ENCODE measurements at regions not wholly inside any gene's neighbourhood (a gene's known extent, or its start where the extent isn't known, plus 50 kb on each side); places are given as distances from the start of the nearest gene placed in this dataset.
"Not testable (repeated sequence)": the region's sequence is repeated elsewhere in the genome, so short reads cannot be mapped to it uniquely, and the experiment has no call there.

DNA sequence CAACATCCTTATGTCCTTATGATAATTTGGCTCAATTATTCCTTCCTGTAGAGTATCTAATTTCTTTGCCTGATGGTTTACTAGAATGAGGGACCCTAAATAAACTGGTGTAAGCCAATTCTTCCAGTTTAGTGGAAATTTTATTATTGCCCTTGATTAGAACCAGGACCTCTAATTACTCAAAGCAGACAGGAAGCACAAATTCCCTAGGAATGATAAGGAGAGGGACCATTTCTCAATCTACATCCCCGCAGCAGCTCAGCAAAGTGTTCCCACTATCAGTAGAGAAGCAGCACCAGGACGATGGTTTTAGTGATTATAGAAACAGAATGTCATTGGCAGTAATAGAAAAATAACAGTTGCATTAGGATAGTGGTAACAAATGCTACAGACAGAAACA is 97.1 kb downstream of the PLPPR4 start:
- DNase-seq, result no peak

GRCh38 chr1:99363531-99363930 is 99.2 kb downstream of the PLPPR4 start:
- no peak for DNase-seq

DNA sequence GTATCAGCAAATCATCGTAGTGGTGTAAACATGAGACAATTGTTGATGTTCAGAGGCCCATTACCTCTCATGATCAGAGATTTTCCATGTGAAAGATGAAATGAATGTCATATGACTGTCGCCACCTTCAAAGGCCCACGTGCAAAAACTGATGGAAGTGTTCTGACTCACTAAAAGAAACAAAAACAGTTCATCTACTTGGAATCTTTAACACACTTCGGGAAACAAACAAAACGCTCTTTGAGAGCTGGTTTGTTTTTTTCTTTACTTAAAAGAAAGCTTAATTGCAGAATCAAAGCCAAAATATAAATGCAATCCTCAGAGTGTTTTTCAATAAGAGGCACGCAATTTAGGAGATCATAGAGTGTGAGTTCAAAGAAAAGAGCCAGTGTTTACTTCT is 100.8 kb downstream of the PLPPR4 start:
- no peak for DNase-seq

DNA sequence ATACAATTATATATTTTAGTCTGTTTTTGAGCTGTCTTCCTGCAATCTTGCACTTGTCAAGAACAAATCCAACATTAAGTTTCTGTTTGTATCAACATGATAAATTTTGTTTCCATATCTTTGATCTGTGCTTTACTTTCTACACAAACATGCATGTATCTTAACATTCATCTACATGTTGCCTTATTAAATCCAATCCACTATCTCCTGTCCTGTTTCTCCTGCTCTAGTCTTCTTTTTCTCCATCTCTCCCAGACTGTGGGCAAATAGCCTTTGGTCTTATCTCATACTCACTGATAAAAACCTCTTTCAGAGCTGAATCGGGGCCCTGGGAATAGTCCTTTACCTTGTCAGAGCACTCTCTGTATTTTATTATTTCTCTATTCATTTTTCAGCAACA is 101.3 kb downstream of the PLPPR4 start:
- no peak for DNase-seq

- DNase-seq, result no peak
These were observed 104.9 kb downstream of the PLPPR4 start for GRCh38 chr1:99369154-99369553.

- no peak for DNase-seq
These were observed 106.2 kb downstream of the PLPPR4 start for GRCh38 chr1:99370476-99370875.

- DNase-seq, result no peak
These were observed 107.1 kb downstream of the PLPPR4 start for GRCh38 chr1:99371413-99371812.

DNA sequence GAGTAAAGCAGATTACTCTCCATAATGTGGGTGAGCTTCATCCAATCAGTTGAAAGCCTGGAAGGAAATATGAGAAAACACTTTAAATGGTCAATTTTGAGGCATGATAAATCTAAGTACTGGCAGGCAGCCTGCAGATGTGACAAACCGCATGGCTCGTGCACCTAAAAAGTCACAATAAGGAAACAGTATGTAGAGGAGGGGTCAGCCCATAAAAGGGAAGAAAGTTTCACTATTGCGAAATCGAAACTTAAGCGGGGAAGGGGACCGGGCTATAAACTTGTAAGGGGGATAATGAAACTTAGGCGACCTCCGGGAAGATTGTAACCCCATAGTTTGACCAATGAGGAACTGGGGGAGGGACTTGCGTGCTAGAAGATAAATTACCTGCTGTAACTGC is 109.8 kb downstream of the PLPPR4 start:
- DNase-seq, result no peak

GRCh38 chr1:99374693-99375092 is 110.4 kb downstream of the PLPPR4 start:
- DNase-seq, result not testable (repeated sequence)

- no peak for DNase-seq
These were observed 119.7 kb downstream of the PLPPR4 start for GRCh38 chr1:99384021-99384420.

GRCh38 chr1:99385852-99386251 is 121.6 kb downstream of the PLPPR4 start:
- no peak for DNase-seq

DNA sequence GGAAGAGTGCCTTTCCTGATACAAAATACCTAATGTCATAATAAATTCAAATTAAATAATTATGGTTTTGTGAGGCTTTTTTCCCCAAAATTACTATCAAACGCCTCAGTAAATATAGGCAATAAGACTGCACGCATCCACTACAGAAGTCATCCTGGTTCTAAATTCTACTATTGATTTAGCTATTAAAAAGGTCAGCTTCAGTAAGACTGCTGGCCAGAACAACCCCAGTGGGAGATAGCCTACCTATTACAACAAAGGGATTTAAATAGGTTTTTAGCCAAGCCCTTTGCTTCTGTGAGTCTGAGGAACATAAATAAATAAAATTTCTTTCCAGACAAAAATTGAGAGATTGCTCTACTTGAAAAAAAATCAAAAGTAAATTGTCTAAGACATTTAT is 132.1 kb downstream of the PLPPR4 start:
- no peak for DNase-seq

DNA sequence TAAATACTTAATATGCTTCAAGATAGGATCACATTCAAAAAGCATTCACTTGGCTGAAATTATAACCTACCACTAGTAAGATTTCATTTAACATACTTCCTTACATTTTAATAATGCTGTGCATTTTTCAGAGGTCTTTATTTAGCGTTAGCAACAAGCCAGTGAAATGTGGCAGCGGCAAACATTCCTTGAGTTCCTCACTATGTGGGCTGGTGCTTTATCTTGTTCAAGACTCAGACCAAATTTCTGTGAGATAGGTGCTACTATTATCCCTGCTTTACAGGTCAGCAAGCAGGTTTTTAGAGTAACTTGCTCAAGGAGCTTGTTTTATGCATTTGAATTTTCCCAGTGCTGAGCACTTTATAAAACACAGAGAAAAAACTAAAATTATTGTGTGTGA is 132.7 kb downstream of the PLPPR4 start:
- DNase-seq, result no peak

DNA sequence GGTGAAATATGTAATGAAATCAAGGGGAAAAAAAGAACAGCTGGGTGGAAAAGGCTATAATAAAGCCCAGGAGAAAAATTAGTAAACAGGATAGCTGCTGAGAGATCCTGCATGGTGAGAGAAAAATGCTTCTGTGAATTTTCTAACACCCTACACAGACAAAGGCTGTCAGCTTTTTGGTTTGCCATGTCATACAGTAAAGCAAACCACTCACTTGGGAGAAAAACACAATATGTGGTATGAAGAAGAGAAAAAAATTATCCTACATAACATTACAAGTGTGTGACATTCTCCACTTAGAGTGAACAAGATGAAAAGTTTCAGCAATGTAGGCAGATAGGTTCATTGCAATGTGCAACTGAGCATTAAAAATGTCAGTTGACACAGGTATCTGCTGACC is 133.6 kb downstream of the PLPPR4 start:
- no peak for DNase-seq

DNA sequence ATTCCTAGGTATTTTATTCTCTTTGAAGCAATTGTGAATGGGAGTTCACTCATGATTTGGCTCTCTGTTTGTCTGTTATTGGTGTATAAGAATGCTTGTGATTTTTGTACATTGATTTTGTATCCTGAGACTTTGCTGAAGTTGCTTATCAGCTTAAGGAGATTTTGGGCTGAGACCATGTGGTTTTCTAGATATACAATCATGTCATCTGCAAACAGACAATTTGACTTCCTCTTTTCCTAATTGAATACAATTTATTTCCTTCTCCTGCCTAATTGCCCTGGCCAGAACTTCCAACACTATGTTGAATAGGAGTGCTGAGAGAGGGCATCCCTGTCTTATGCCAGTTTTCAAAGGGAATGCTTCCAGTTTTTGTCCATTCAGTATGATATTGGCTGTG is 137.3 kb downstream of the PLPPR4 start:
- not testable (repeated sequence) for DNase-seq

GRCh38 chr1:99404399-99404798 is 140.1 kb downstream of the PLPPR4 start:
- DNase-seq, result not testable (repeated sequence)

GRCh38 chr1:99405325-99405724 is 141.0 kb downstream of the PLPPR4 start:
- DNase-seq, result not testable (repeated sequence)

DNA sequence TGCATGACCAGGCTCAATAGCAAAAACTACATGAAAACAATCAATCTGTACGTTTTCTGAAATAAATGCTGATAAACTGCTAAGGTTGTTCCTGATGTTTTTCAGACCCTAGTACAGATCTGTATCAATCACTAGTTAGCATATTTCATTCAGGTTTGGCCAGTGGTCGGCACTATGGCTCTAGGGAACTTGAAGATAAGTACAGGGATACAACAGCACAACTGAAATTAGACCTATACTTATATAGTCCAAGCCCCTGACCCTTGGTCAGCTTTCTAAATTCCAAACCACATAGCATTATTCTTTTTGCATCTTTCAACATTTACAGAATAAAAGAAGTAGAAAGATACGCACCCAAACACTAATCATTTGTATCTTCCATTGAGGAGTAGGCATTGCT is 142.7 kb downstream of the PLPPR4 start:
- no peak for DNase-seq

- no peak for DNase-seq
These were observed 159.8 kb downstream of the PLPPR4 start for GRCh38 chr1:99424087-99424486.

- DNase-seq, result no peak
These were observed 165.5 kb downstream of the PLPPR4 start for GRCh38 chr1:99429754-99430153.

DNA sequence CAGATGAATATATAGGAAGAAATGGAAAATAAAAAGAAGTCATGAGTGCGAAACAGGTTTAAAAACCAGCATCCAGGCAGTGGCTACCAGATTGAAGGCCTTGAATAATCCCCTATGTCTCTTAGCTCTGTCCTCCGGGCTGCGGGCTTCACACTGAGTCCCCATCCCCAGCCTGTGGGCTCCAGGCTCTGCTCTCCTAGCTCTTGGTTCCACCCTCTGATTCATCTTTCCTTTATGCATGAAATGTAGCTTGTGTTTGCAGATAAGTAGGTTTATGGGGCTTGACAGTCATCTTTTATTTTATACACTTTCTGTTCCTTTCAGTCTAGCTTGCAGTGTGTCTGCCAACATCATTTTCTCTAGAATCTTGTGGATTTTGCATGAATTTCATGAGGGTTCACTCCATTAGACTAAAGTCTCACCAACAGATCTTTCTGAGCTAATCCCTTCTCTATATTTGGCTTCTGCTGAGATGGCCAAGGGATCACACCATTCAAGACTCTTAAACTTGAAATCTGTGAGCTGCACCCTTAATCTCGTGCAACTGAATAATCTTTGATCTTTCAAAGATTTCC is 174.5 kb downstream of the PLPPR4 start:
- no peak for DNase-seq

GRCh38 chr1:99439433-99440075 is 175.3 kb downstream of the PLPPR4 start:
- no peak for DNase-seq

DNA sequence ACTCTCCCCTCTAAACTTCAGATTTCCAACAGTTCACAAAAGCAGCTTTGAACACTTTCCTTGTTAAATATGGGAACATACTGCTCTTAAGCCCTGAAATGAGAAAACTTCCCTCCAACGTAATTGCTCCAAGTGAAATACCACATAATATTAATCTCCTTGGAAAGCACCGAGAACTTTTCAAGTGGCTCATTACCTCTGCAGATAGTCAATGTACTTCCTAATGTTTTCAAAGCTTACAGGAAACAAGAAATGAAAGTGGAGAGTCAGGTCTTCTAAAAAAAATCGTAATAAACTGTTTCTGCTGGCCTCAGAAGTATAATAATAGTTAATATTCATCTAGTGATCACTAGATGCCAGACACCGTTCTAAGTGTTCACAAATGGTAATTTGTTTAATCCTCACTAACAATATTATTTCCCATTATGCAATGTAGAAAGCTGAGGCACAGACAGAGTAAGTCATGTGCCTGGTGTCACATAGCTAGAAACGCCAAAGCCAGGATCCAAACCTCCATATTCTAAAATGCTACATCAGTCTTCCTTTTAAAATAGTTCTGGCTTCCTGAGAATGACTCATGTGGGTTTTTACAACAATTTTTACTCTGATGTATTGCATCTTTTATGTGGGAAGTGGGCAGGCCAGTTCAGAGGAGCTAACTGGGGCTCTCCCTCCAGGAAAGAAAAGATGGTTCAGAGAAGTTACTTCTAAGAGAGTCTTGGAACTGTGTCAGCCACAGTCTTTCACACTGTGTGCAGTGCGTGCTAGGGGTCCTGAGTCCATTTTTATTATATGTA is 177.2 kb downstream of the PLPPR4 start:
- no peak for DNase-seq

- not testable (repeated sequence) for DNase-seq
These were observed 180.1 kb downstream of the PLPPR4 start for GRCh38 chr1:99444211-99444927.

All from stimulated activated CD4-positive, alpha-beta T cell treated with anti-CD3 and anti-CD28 coated beads, Interleukin-2, amount 100 ng/mL, for 48 hours (primary cell).